ENCODE measurements at regions not wholly inside any gene's neighbourhood (a gene's known extent, or its start where the extent isn't known, plus 50 kb on each side); places are given as distances from the start of the nearest gene placed in this dataset.
"Not testable (repeated sequence)": the region's sequence is repeated elsewhere in the genome, so short reads cannot be mapped to it uniquely, and the experiment has no call there.

- Histone ChIP-seq H3K9me3 (ENCODE audit: insufficient read depth, low read depth, low read length) (no peaks in the 10 kb centered on the region), H3K9ac (ENCODE audit: low read depth, low read length) (no peak overlapping the region), H3K27ac (ENCODE audit: low read depth, low read length) (no peak overlapping the region), H3K4me3 (ENCODE audit: low read length) (no peak overlapping the region), H3K4me1 (ENCODE audit: insufficient read depth, low read length) (no peaks in the 10 kb centered on the region), H3K27me3 (ENCODE audit: insufficient read depth, low read length) (no peaks in the 10 kb centered on the region), H3K36me3 (ENCODE audit: insufficient read depth, low read length) (no peaks in the 10 kb centered on the region)
- no CpG with 5 or more reads among the region's 1 CpG for WGBS
Observed at GRCh38 chr2:61753512-61753911, 100.3 kb downstream of the FAM161A start.

GRCh38 chr2:61750624-61751023, 103.2 kb downstream of the FAM161A start:
- Histone ChIP-seq H3K27me3 (ENCODE audit: insufficient read depth, low read length) (no peaks in the 10 kb centered on the region), H3K9ac (ENCODE audit: low read depth, low read length) (no peak overlapping the region), H3K27ac (ENCODE audit: low read depth, low read length) (no peak overlapping the region), H3K36me3 (ENCODE audit: insufficient read depth, low read length) (no peaks in the 10 kb centered on the region), H3K9me3 (ENCODE audit: insufficient read depth, low read depth, low read length) (no peaks in the 10 kb centered on the region), H3K4me3 (ENCODE audit: low read length) (no peak overlapping the region), H3K4me1 (ENCODE audit: insufficient read depth, low read length) (no peaks in the 10 kb centered on the region)
- 87% methylated on average over 2 of the region's 2 CpGs for WGBS

- Histone ChIP-seq H3K9ac (ENCODE audit: low read depth, low read length) (no peak overlapping the region), H3K4me3 (ENCODE audit: low read length) (no peak overlapping the region), H3K36me3 (ENCODE audit: insufficient read depth, low read length) (no peaks in the 10 kb centered on the region), H3K9me3 (ENCODE audit: insufficient read depth, low read depth, low read length) (no peaks in the 10 kb centered on the region), H3K4me1 (ENCODE audit: insufficient read depth, low read length) (no peaks in the 10 kb centered on the region), H3K27ac (ENCODE audit: low read depth, low read length) (no peak overlapping the region), H3K27me3 (ENCODE audit: insufficient read depth, low read length) (no peaks in the 10 kb centered on the region)
- WGBS = 87% methylated on average over 6 of the region's 6 CpGs
Observed at GRCh38 chr2:61742955-61743354, 110.9 kb downstream of the FAM161A start.

- Histone ChIP-seq H3K9ac (ENCODE audit: low read depth, low read length) (no peak overlapping the region), H3K36me3 (ENCODE audit: insufficient read depth, low read length) (no peaks in the 10 kb centered on the region), H3K27me3 (ENCODE audit: insufficient read depth, low read length) (no peaks in the 10 kb centered on the region), H3K27ac (ENCODE audit: low read depth, low read length) (no peak overlapping the region), H3K4me1 (ENCODE audit: insufficient read depth, low read length) (no peaks in the 10 kb centered on the region), H3K9me3 (ENCODE audit: insufficient read depth, low read depth, low read length) (no peaks in the 10 kb centered on the region), H3K4me3 (ENCODE audit: low read length) (no peak overlapping the region)
- 94% methylated on average over 3 of the region's 3 CpGs for WGBS
Observed at GRCh38 chr2:61737841-61738240, 116.0 kb downstream of the FAM161A start.

- H3K27ac ChIP-seq (ENCODE audit: low read depth, low read length) = no peak overlapping the region
- no peaks in the 10 kb centered on the region for H3K36me3 ChIP-seq (ENCODE audit: insufficient read depth, low read length)
- no peak overlapping the region for H3K4me3 ChIP-seq (ENCODE audit: low read length)
- H3K27me3 ChIP-seq (ENCODE audit: insufficient read depth, low read length) = no peaks in the 10 kb centered on the region
- no peaks in the 10 kb centered on the region for H3K9me3 ChIP-seq (ENCODE audit: insufficient read depth, low read depth, low read length)
- H3K4me1 ChIP-seq (ENCODE audit: insufficient read depth, low read length) = no peaks in the 10 kb centered on the region
- no peak overlapping the region for H3K9ac ChIP-seq (ENCODE audit: low read depth, low read length)
- 93% methylated on average over 3 of the region's 4 CpGs for WGBS
Observed at GRCh38 chr2:61736953-61737352, 116.9 kb downstream of the FAM161A start.

- WGBS = 96% methylated on average over 2 of the region's 2 CpGs
- H3K27me3 ChIP-seq (ENCODE audit: insufficient read depth, low read length) = no peaks in the 10 kb centered on the region
- H3K9ac ChIP-seq (ENCODE audit: low read depth, low read length) = no peak overlapping the region
- no peaks in the 10 kb centered on the region for H3K36me3 ChIP-seq (ENCODE audit: insufficient read depth, low read length)
- no peak overlapping the region for H3K4me3 ChIP-seq (ENCODE audit: low read length)
- no peaks in the 10 kb centered on the region for H3K9me3 ChIP-seq (ENCODE audit: insufficient read depth, low read depth, low read length)
- H3K4me1 ChIP-seq (ENCODE audit: insufficient read depth, low read length) = no peaks in the 10 kb centered on the region
- no peak overlapping the region for H3K27ac ChIP-seq (ENCODE audit: low read depth, low read length)
Observed at GRCh38 chr2:61733563-61733962, 120.3 kb downstream of the FAM161A start.

- Histone ChIP-seq H3K4me1 (ENCODE audit: insufficient read depth, low read length) (no peaks in the 10 kb centered on the region), H3K9me3 (ENCODE audit: insufficient read depth, low read depth, low read length) (no peaks in the 10 kb centered on the region), H3K27me3 (ENCODE audit: insufficient read depth, low read length) (no peaks in the 10 kb centered on the region), H3K9ac (ENCODE audit: low read depth, low read length) (no peak overlapping the region), H3K27ac (ENCODE audit: low read depth, low read length) (no peak overlapping the region), H3K36me3 (ENCODE audit: insufficient read depth, low read length) (no peaks in the 10 kb centered on the region), H3K4me3 (ENCODE audit: low read length) (no peak overlapping the region)
Observed at GRCh38 chr2:61732787-61733186, 121.1 kb downstream of the FAM161A start.

- Histone ChIP-seq H3K9ac (ENCODE audit: low read depth, low read length) (no peak overlapping the region), H3K36me3 (ENCODE audit: insufficient read depth, low read length) (no peaks in the 10 kb centered on the region), H3K4me1 (ENCODE audit: insufficient read depth, low read length) (no peaks in the 10 kb centered on the region), H3K4me3 (ENCODE audit: low read length) (no peak overlapping the region), H3K27ac (ENCODE audit: low read depth, low read length) (no peak overlapping the region), H3K27me3 (ENCODE audit: insufficient read depth, low read length) (no peaks in the 10 kb centered on the region), H3K9me3 (ENCODE audit: insufficient read depth, low read depth, low read length) (no peaks in the 10 kb centered on the region)
- 75% methylated on average over 1 of the region's 1 CpG for WGBS
Observed at GRCh38 chr2:61727746-61728145, 126.1 kb downstream of the FAM161A start.

GRCh38 chr2:61726456-61727209, 127.2 kb downstream of the FAM161A start:
- Histone ChIP-seq H3K36me3 (ENCODE audit: insufficient read depth, low read length) (no peaks in the 10 kb centered on the region), H3K4me3 (ENCODE audit: low read length) (no peak overlapping the region), H3K9ac (ENCODE audit: low read depth, low read length) (no peak overlapping the region), H3K4me1 (ENCODE audit: insufficient read depth, low read length) (no peaks in the 10 kb centered on the region), H3K9me3 (ENCODE audit: insufficient read depth, low read depth, low read length) (no peaks in the 10 kb centered on the region), H3K27ac (ENCODE audit: low read depth, low read length) (no peak overlapping the region), H3K27me3 (ENCODE audit: insufficient read depth, low read length) (no peaks in the 10 kb centered on the region)
- WGBS = 94% methylated on average over 1 of the region's 1 CpG

- not testable (repeated sequence) for H3K9me3 ChIP-seq (ENCODE audit: insufficient read depth, low read depth, low read length); H3K36me3 ChIP-seq (ENCODE audit: insufficient read depth, low read length); H3K27ac ChIP-seq (ENCODE audit: low read depth, low read length); H3K4me1 ChIP-seq (ENCODE audit: insufficient read depth, low read length); H3K27me3 ChIP-seq (ENCODE audit: insufficient read depth, low read length); H3K9ac ChIP-seq (ENCODE audit: low read depth, low read length); H3K4me3 ChIP-seq (ENCODE audit: low read length)
- 93% methylated on average over 13 of the region's 13 CpGs for WGBS
Observed at GRCh38 chr2:61723364-61723763, 130.5 kb downstream of the FAM161A start.

GRCh38 chr2:61722800-61723199, 131.1 kb downstream of the FAM161A start:
- no peaks in the 10 kb centered on the region for H3K9me3 ChIP-seq (ENCODE audit: insufficient read depth, low read depth, low read length)

GRCh38 chr2:61722318-61722717, 131.5 kb downstream of the FAM161A start:
- no peaks in the 10 kb centered on the region for H3K27me3 ChIP-seq (ENCODE audit: insufficient read depth, low read length)
- no peaks in the 10 kb centered on the region for H3K9me3 ChIP-seq (ENCODE audit: insufficient read depth, low read depth, low read length)
- H3K4me1 ChIP-seq (ENCODE audit: insufficient read depth, low read length) = no peaks in the 10 kb centered on the region
- no peak overlapping the region for H3K27ac ChIP-seq (ENCODE audit: low read depth, low read length)
- no CpG with 5 or more reads among the region's 1 CpG for WGBS
- H3K9ac ChIP-seq (ENCODE audit: low read depth, low read length) = no peak overlapping the region
- no peak overlapping the region for H3K4me3 ChIP-seq (ENCODE audit: low read length)
- no peaks in the 10 kb centered on the region for H3K36me3 ChIP-seq (ENCODE audit: insufficient read depth, low read length)

More at GRCh38 chr2:61722800-61723199, 131.1 kb downstream of the FAM161A start:
- H3K4me1 ChIP-seq (ENCODE audit: insufficient read depth, low read length) = no peaks in the 10 kb centered on the region
- no peak overlapping the region for H3K27ac ChIP-seq (ENCODE audit: low read depth, low read length)
- no peak overlapping the region for H3K4me3 ChIP-seq (ENCODE audit: low read length)
- 91% methylated on average over 6 of the region's 8 CpGs for WGBS
- H3K36me3 ChIP-seq (ENCODE audit: insufficient read depth, low read length) = no peaks in the 10 kb centered on the region
- H3K27me3 ChIP-seq (ENCODE audit: insufficient read depth, low read length) = no peaks in the 10 kb centered on the region
- H3K9ac ChIP-seq (ENCODE audit: low read depth, low read length) = no peak overlapping the region

Measured in HUES64 (cell line).